ENCODE measurements at regions not wholly inside any gene's neighbourhood (a gene's known extent, or its start where the extent isn't known, plus 50 kb on each side); places are given as distances from the start of the nearest gene placed in this dataset.

GRCh38 chr2:8567469-8568260, 114.2 kb upstream of the ID2 start:
- TF ChIP-seq CTCF (IDR thresholded peaks at IDR 0.05; ENCODE audit: low read depth, low read length) = no peak
- no peak for TF ChIP-seq POLR2A (IDR thresholded peaks at IDR 0.05; ENCODE audit: extremely low read depth, insufficient read length)

Measured in NB4 (cell line).